Skin epidermis (tissue), 12 donors: ENCODE measurements at regions not wholly inside any gene's neighbourhood (a gene's known extent, or its start where the extent isn't known, plus 50 kb on each side); places are given as distances from the start of the nearest gene placed in this dataset.

Experiments
- H3K27ac ChIP-seq, 21 experiments: fragments of 200-600 bp; sonication (generic) in 11 of 21; one replicate each; pipeline ENCODE4 v1.5.0; 2020; ENCODE audit warnings: mild to moderate bottlenecking in 3 of 21, inconsistent platforms in 2 of 21, moderate library complexity in 2 of 21
- H3K4me3 ChIP-seq, 7 experiments: fragments of 200-600 bp; sonication (generic) in 2 of 7; one replicate each; pipeline ENCODE4 v1.5.0; 2020; ENCODE audit warnings: inconsistent platforms in 2 of 7, mild to moderate bottlenecking in 2 of 7, moderate library complexity in 1 of 7

DNA sequence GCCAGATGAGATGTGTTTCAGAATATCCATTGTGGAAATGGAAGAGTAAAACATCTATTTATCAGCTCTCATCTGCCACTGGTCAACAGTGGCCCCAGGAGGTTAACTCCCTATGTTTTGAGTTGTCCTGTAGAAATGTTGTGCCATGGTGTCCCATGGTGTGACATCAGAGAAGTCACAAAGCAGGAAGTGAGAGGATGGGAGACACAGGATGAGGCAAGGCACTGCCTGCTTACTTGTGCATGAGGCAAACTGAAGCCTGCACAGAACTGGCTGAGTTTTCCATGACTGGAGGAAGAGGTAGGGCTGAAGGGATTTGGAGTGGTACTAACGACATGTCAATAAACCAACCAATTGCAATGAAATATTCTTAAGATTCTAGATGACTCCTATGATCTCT lies 131.5 kb upstream of the ZNF644 start:
- H3K27ac ChIP-seq: no peak overlapping the region
- H3K4me3 ChIP-seq: no peak overlapping the region

DNA sequence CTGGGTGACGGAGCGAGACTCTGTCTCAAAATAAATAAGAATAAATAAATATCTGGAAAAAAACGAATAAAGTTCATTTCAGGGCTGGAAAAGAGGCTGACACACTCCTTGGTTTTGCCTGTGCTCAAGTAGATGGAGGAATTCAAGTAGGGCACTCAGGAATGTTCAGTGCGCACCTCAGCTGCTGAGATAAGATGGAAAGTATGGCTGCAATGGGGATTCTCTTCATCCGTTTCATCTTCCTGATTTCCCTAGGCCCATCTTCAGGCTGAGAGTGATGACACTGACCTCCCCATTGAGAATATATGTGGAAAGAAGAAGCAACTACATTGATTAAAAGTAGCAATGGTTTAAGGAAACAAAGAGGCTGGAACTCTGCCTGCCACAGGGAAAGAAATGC lies 130.5 kb upstream of the ZNF644 start:
- H3K4me3 ChIP-seq: no peak overlapping the region
- H3K27ac ChIP-seq: no peak overlapping the region

DNA sequence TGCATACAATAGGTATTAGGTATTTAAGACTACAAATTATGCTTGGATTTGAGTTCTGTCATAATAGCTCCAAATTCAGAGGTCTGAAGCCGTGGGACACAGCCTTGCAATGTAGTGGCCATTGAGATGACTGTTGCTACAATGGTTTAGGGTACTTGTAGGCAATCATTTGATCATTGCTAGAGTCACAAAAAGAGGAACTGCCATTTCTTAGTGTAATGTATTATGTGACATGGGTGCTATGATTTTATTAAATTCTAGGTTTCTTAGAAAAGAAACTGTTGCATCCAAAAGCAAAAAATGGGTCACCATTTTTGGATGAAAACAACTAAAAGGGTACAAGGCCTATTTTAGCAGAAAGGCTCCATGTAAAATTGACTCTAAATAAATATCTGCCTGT lies 129.9 kb upstream of the ZNF644 start:
- Histone ChIP-seq H3K27ac (no peak overlapping the region), H3K4me3 (no peak overlapping the region)

DNA sequence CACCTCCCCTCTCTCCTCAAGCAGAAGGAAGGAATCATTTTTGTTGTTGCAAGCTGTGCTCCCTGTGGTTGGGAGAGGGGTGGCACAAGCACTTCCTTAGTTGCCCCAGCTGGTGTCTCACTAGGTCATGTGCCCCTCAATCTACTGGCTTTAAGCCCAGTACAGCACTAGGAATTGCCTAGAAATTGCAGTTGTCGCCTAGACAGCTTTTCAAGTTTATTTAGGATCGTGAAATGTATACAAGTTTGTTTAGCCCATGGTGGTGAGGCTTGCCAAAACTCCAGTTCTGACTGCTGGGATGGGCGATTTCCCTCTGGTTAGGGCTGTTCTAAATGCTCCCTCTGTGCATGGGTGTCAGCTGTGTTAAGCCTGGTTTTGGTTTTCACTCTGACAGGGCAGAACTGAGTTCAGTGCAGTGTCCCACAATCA lies 126.8 kb upstream of the ZNF644 start:
- H3K4me3 ChIP-seq: no peak overlapping the region
- H3K27ac ChIP-seq: no peak overlapping the region

DNA sequence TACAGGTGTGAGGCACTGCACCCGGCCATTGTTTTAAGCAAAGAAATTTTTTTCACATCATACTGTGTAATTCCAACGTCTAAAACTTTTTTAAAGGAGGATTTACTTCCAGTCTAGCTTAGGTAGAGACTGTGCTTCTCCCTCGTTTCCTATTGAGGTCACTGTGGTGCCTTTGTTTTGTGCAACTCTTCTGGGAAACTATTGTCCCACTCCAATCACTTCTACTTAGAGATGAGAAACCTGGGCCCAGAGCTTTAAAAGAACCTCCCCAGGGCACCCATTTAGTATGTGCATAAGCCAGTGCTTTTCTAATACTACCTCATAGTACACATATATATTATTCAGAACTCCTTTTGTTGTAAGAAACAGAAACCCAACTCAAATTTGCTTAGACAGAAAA lies 120.0 kb upstream of the ZNF644 start:
- Histone ChIP-seq H3K4me3 (no peak overlapping the region), H3K27ac (no peak overlapping the region)

DNA sequence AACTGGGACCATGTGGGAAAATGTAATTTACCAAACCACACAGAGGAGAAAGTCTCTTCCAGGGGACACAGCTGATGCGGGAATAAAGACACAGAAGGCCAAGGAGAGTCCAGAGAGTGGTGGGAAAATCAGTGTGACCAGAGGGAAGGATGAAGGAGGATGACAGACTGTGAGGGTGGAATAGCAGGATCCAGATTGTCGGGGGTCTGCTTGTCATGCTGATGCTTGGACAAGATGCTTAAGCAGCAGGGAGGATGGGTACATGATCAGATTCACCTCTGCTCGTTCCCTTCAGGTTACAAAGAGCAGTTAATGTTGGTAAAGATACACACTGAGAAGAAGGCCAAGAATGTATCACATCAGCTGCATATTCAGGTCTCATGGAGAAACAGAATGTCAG lies 117.1 kb upstream of the ZNF644 start:
- Histone ChIP-seq H3K4me3 (no peak overlapping the region), H3K27ac (no peak overlapping the region)

DNA sequence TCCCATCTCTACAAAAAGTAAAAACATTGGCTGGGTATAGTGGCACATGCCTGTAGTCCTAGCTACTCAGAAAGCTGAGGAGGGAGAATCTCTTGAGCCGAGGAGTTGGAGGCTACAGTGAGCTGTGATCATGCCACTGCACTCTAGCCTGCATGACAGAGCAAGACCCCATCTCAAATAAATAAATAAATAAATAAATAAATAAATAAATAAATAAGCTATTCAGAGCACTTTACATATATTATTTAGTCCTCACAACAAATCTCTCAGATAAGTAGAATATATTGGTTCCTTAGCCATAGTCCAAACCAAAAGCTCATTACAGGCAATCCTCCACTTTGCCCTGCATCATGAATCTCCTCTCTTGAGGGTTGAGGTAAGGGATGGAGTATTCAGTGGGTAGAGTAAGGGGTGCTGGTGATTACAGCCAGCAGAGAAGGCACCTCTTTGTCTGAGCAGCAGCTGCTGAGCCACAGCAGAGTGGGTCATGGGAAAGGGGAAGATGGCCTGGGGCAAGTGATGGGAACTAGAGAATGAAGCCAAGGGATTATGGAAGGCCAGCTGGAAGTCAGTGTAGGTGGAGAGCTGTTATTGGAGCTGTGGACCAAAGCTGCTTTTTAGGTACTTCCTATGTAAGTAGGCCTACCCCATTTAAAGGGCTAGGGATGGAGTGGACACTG lies 115.5 kb upstream of the ZNF644 start:
- Histone ChIP-seq H3K27ac (no peak overlapping the region), H3K4me3 (no peak overlapping the region)

DNA sequence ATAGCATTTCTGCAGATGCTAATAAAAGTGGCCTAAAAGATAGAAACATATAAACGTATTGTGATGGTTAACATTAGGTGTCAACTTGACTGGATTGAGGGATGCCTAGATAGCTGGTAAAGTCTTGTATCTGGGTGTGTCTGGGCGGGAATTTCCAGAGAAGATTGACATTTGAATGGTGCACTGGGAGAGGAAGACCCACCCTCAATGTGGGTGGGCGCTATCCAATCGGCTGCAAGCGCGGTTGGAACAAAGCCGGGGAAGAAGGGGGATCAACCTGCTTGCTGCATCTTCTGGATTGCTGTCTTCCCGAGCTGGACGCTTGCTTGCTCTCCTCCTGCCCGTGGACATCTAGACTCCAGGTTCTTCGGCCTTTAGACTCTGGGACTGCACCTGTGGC lies 114.0 kb upstream of the ZNF644 start:
- Histone ChIP-seq H3K4me3 (no peak overlapping the region), H3K27ac (no peak overlapping the region)

DNA sequence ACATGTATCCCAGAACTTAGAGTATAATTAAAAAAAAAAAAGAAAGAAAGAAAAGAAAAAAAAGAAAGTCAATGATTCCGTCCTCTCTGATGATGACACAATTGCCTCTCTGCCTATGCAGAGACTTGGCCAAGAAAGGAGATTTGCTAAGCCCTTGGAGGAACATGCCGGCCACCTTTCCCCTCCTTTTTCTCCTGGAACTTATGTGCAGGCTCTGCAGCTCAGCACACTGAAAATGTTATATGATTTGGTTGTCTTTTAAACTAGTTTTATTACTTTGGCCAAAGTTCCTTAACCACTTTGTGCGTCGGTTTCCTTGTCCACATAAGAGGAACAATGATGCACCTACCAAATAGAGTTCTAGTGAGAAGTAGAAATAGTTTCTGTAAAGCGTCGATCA lies 111.4 kb upstream of the ZNF644 start:
- Histone ChIP-seq H3K27ac (no peak overlapping the region), H3K4me3 (no peak overlapping the region)

DNA sequence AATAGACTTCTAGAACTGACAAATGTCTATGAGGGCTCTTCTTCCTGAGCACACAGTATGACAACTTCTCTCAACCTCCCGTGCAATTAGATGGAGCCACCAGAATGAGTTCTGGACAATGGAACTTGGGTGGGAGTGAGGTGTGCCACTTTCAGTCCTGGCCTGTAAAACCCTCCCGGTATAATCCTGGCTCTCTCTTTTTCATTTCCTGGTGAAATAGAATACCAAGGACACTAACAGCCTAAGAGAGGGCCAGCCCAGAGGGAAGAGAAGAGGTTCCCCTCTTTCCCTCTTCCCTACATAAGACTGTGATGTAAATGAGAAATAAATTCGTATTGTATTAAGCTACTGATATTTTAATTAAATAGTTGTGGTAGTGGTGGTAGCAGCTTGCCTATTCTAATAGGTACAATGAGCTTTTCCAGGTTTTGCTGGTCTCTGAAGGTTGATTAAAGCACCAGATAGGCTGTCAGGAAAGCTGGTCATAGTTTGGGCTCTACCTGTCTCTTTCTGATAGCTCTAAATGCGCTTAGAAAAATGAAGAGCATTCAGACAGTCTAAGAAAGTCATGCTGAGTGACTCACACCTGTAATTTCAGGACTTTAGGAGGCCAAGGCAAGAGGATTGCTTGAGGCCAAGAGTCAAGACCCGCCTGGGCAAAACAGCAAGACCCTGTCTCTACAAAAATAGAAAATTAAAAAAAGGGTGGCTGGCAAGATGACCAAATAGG lies 108.6 kb upstream of the ZNF644 start:
- no peak overlapping the region for H3K4me3 ChIP-seq
- no peak overlapping the region for H3K27ac ChIP-seq

DNA sequence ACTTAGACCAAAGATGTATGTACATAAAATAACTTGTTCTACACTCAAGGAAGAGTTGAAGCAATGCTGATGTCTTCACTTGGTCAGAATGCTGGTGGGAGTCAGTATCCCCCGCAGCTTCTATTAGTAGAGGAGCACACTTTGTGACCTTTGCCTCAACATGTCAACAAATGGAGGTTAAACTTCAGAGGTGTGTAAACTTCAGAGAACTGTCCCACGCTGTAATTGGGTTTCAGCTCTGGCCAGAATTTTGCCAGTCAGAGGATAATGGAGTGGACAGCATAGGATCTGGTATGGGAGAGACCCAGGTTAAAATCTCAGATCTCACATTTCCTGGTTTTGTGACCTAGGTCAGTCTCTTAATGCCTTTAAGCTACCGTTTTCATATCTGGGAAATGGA lies 107.6 kb upstream of the ZNF644 start:
- no peak overlapping the region for H3K27ac ChIP-seq
- no peak overlapping the region for H3K4me3 ChIP-seq

DNA sequence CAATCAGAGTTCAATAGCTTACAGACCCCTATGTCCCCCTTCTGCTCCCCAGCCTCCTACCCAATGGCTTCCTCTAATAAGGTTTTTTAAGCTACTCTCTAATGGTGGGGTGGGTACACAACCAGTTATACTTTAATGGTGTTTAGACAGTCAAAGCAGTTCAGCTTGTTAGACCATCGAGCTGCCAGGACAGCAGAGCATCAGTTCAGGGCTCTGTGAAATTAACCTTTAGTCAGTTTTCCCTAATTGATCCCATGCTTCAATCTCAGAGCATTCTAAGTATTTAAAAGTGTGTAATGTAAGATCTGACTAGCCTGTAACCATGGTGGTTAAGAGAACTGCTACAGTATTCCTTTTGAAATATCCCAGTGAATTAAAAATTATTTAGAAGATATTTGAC lies 107.2 kb upstream of the ZNF644 start:
- H3K4me3 ChIP-seq: no peak overlapping the region
- no peak overlapping the region for H3K27ac ChIP-seq

DNA sequence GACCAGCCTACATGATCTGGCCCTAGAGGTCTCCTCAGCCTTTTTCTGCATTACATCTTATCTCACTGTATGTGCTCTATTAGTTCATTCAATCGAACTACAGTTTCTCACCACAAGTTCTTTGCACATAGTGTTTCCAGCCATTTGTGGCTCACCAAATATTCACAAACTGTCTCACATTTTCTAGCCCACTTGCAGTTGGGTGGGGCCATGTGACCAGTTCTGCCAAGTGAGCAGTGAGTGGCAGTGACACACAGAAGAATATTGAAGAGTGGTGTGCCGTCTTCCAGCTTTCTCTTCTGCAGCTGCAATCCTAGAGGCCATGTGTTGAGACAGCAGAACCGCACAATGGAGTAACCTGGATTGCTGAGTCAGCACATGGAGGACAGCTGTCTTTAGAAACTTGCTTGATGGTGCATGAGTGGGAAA lies 103.2 kb upstream of the ZNF644 start:
- Histone ChIP-seq H3K4me3 (no peak overlapping the region), H3K27ac (no peak overlapping the region)

DNA sequence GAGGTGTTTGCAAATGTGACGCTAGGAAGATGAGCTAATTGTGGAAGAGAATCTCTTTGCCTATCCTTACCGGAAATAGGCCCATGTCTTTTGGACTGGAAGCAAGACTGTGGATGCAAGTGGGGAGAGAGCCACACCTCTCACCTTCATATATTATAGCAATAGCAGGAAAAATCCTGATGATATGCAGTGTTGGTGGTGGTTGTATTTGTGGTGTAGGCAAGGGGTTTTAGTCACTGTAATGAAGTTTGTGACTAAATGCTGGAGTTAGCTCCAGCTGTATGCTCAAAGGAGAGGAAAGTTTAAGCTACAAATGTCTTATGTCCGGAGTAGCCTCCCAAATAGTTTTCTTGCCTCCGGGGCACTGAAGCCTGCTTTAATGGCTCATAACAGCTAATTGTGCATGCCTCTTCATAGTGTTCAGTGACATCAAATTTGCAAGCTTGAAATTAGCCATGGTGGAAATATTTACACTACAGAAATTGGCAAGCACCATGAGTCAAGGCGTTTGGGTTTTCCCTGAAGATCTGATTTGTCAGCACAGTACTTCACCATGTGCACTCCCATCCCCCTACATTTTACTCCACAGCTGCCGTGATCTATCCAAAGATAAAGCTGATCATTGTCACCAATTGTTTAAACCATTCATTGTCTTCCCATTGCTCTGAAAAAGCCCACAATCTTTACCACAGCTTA lies 102.6 kb upstream of the ZNF644 start:
- no peak overlapping the region for H3K27ac ChIP-seq

DNA sequence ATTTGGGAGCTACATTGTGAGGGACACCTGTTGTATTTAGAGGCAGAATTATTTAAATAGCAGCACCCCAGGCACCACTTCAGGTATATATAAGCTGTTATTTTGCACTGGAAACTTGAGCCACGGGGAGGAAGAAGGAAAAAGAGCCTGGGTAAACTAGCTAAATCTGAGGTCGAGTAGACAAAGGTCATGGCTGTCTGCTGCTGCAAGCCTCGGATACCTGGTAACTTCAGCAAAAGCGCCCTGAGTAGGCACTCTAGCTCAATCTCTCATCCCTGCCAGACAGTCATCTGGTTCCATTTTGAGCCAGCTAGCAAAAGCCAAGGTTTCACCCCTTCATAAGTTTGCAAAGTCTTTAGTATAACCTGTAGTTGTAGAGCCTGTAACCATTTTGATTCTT lies 101.9 kb upstream of the ZNF644 start:
- no peak overlapping the region for H3K4me3 ChIP-seq

More for the DNA sequence above, 102.6 kb upstream of the ZNF644 start:
- H3K4me3 ChIP-seq: no peak overlapping the region

DNA sequence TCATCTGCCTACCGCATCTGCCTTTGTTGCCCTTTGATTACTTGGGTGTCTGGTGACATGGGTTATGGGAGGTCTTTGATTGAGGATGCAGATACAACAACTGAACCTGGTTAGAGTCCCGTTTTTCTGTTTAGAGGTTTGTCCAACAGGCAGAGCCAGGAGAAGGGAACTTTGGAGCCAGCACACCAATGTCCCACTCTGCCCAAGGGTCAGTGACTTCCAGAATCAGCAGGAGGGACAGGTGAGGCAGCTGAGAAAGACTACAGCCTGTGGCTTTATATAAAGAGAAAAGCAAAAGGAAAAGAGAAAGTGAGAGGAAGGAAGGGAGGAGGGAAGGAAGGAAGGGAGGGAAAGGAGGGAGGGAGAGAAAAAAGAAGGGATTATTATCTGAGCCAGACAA lies 101.5 kb upstream of the ZNF644 start:
- Histone ChIP-seq H3K27ac (peak overlapping the region in 1 of 21 experiments; percentile 4), H3K4me3 (no peak overlapping the region)

More for the DNA sequence above, 101.9 kb upstream of the ZNF644 start:
- H3K27ac ChIP-seq: no peak overlapping the region

DNA sequence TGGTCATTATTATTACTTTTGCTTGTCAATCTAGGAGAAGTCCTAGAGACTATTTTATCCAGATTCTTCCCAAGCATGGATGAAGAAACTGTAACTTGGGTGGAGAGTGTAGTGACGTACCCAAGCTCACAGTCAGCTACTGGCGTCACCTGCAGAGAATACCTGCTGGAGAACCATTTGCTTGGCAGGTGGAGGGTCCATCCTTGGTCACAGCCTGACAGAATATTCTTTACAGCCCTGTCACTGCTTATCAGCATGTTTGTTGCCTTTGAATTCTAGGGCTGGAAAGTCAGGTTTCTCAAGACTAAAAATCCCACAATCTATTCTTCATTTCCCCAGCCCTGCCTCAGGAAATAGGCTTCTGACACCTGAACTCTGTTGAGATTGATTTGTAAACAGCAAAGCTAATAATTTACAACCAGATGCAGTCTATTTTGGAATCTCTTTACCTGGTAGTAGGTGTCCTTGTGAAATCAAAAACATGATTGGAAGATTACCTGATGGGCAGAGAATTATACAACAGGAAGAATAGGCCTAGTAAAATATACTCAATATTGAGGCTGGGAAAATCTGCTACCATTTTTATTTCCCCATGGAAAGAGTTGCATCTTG lies 100.4 kb upstream of the ZNF644 start:
- no peak overlapping the region for H3K27ac ChIP-seq
- H3K4me3 ChIP-seq: no peak overlapping the region

DNA sequence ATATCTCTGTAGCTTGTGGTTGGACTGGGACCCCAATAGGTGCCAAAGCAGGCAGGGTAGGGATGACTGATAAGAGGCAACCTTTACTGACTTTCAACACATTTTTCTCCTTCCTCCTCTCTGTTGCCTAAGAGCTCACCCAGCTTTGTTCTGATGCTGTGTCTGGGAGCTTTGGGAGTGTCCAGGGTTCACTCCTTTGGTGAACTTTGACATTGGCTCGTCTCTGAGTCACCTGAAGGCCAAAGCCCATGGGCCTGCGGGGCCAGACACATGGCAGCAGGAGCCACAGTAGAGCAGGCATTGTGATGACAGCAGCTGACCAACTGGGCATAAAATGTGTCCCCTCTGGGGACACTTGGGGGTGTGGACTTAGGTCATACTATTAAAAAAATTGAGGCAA lies 99.5 kb upstream of the ZNF644 start:
- Histone ChIP-seq H3K27ac (no peak overlapping the region), H3K4me3 (no peak overlapping the region)

DNA sequence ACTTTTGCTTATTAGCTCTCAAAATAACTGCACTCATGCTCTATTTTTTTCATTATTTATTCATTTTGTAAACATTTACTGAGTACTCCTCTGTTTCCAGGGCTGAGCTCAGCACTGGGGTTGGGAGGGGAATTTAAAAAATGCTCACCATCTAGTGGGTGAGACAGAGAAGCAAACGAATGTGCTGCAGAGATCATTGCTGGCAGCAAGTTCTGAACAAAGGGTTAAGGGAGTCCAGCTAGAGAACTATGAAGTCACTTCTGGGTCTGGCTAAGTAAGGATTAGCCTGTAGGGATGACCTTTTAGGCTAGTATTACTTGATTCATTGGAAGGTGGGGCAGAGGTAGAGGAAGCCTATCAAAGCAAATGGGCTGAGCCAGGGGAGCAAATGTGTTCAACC lies 99.1 kb upstream of the ZNF644 start:
- Histone ChIP-seq H3K27ac (peak overlapping the region in 1 of 21 experiments; percentile 2), H3K4me3 (no peak overlapping the region)

DNA sequence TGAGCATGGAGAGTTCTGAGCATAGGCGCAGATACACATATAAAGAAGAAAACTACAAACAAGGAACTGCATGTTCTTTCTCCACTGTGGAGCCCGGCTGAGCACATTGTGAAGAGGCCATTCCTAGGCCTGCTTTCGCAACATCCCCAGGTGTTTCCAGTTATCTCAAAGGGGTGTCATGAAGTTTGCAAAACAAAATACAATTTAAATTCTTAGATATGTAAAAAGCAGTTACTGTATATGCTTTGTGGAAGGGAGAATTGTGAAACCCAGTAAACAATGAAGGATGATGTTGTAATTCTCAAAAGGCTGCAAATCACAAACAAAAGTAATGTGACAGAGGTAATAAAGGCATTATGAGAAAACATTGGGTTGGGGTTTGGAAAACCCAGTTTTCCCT lies 98.6 kb upstream of the ZNF644 start:
- H3K27ac ChIP-seq: peak overlapping the region in 1 of 21 experiments; percentile 2
- H3K4me3 ChIP-seq: no peak overlapping the region

DNA sequence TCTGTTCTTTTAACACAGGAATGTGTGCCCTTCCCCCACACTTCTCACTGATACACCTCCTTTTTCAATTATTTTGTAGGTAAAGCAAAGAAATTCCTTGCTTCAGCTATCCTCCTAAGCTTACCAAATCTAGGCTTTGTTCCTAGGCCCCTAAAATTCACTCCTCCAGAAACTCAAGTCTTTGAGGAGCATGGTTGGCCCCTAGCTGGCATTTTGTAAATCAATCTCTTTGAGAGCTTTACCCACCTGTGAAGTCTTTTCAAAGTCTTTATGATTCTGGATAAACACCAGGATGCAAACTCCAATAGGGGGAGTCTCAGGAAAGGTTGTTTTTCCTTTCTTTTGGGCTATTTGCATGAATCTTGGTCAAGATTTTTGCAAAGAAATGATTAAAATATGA lies 82.9 kb upstream of the ZNF644 start:
- H3K27ac ChIP-seq: no peak overlapping the region
- no peak overlapping the region for H3K4me3 ChIP-seq
